Loucy (cell line): ENCODE measurements at regions not wholly inside any gene's neighbourhood (a gene's known extent, or its start where the extent isn't known, plus 50 kb on each side); places are given as distances from the start of the nearest gene placed in this dataset.

Source experiments
- CTCF ChIP-seq: fragments of 200-600 bp; sonication (generic); conservative IDR thresholded peaks from 2 replicates; pipeline ENCODE4 v1.5.1; 2014; ENCODE audit warnings: mild to moderate bottlenecking, antibody characterized with exemption, low read length
- EZH2phosphoT487 ChIP-seq: fragments of 200-600 bp; IDR thresholded peaks from 2 replicates; pipeline ENCODE4 v1.6.1; 2018; ENCODE audit warnings: antibody characterized with exemption, mild to moderate bottlenecking, moderate library complexity, borderline replicate concordance

DNA sequence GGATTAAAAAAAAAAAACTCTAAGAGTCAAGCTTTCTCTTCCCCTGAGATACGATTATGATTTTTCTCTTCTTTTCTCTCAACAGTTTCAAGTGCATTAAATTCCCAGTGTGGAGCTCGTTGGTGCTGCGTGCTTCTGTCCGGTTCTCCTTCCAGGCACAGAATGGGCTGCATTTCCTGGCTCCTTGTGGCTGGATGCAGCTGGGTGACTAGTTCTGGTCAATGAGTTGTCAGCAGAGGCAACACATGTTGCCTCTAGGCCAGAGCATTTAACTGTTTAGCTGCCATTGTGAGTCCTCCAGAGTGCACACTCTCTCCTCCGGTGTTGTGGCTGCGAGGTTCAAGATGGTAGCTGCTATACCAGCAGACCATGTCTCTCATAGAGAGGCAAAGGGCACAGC lies 312.9 kb downstream of the RRAGC start:
- no peak for TF ChIP-seq CTCF
- TF ChIP-seq EZH2phosphoT487: no peak
